HepG2 (cell line): ENCODE measurements at regions not wholly inside any gene's neighbourhood (a gene's known extent, or its start where the extent isn't known, plus 50 kb on each side); places are given as distances from the start of the nearest gene placed in this dataset.

Experiments used
- ATAC-seq: fragments of 200-7000 bp; cut with Tn5 transposase; 3 replicates; pipeline ENCODE4 v1.9.1; 2020; ENCODE audit warnings: mild to moderate bottlenecking, moderate library complexity
- BruUV-seq: library from RNA; stranded (reverse); fragments of 400-500 nt; replicated peaks from 2 replicates; lab custom pipeline; 2021; lab: Mats Ljungman, UMichigan
- CTCF ChIA-PET: fragments of 300-600 bp; formaldehyde crosslinking; extraction: SDS; loops from one replicate; lab custom pipeline; 2021; ENCODE audit warnings: low total read pairs, inconsistent platforms, low intra/inter-chr PET ratio; lab: Yijun Ruan, JAX
- POLR2A ChIA-PET: fragments of 350-600 bp; sonication (Branson Sonifier 250); formaldehyde crosslinking; loops from one replicate; lab custom pipeline; 2020; ENCODE audit warnings: antibody characterized with exemption, inconsistent platforms; lab: Yijun Ruan, JAX
- DNase-seq: peaks from one replicate; pipeline ENCODE4 v3.0.0-alpha.2; 2015; ENCODE audit warnings: low spot score
- FAIRE-seq: peaks from 3 replicates; lab custom pipeline; 2011; peaks lifted over from hg19 to GRCh38; lab: Jason Lieb, UNC
- H2AFZ ChIP-seq: one replicate; pipeline ENCODE4 v1.6.1; 2011; ENCODE audit warnings: low read length, inconsistent platforms
- H3K27ac ChIP-seq: fragments of 300-600 bp; 3 replicates; pipeline ENCODE4 v1.8.0; 2011; ENCODE audit warnings: mixed run types, mild to moderate bottlenecking, mixed read lengths, low read length, inconsistent platforms; ENCODE audit not compliant: insufficient read depth; ENCODE audit errors: extremely low read length
- H3K27me3 ChIP-seq, 2 experiments: fragments of 200-600 bp in 1 of 2; 2 replicates in 1 of 2; 3 replicates in 1 of 2; pipeline versions ENCODE4 v1.6.0 to v1.8.0; 2011; ENCODE audit warnings: low read length in 2 of 2, mild to moderate bottlenecking in 2 of 2, moderate library complexity in 2 of 2, inconsistent platforms in 1 of 2; ENCODE audit not compliant: insufficient read depth in 2 of 2, control insufficient read depth in 1 of 2
- H3K36me3 ChIP-seq, 2 experiments: fragments of 200-600 bp in 1 of 2; replicated peaks in 1 of 2; 2 replicates in 1 of 2; 3 replicates in 1 of 2; pipeline versions ENCODE4 v1.5.1 to v1.8.0; 2011; ENCODE audit warnings: low read length in 2 of 2, inconsistent platforms in 1 of 2; ENCODE audit not compliant: insufficient read depth in 2 of 2, control insufficient read depth in 1 of 2
- H3K4me1 ChIP-seq: 2 replicates; pipeline ENCODE4 v1.5.1; 2012; ENCODE audit warnings: low read length, inconsistent platforms; ENCODE audit not compliant: insufficient read depth
- H3K4me2 ChIP-seq: 2 replicates; pipeline ENCODE4 v1.6.0; 2011; ENCODE audit warnings: low read depth, low read length, inconsistent platforms
- H3K4me3 ChIP-seq, 3 experiments: fragments of 200-600 bp in 1 of 3; sonication (generic), shearing (Covaris generic) in 1 of 3; replicated peaks in 1 of 3; 2 replicates each; pipeline ENCODE4 v1.5.1; 2011 to 2016; ENCODE audit warnings: low read length in 3 of 3, inconsistent platforms in 2 of 3, low read depth in 2 of 3, mild to moderate bottlenecking in 2 of 3, control low read depth in 1 of 3, mixed read lengths in 1 of 3; ENCODE audit not compliant: insufficient read depth in 1 of 3
- H3K79me2 ChIP-seq: one replicate; pipeline ENCODE4 v1.6.1; 2011; ENCODE audit warnings: low read length, inconsistent platforms; ENCODE audit not compliant: insufficient read depth
- H3K9ac ChIP-seq: 2 replicates; pipeline ENCODE4 v1.6.0; 2011; ENCODE audit warnings: mild to moderate bottlenecking, low read depth, low read length, inconsistent platforms; ENCODE audit not compliant: insufficient read depth
- H3K9me3 ChIP-seq: 2 replicates; pipeline ENCODE4 v1.5.1; 2012; ENCODE audit warnings: mild to moderate bottlenecking, low read length
- H4K20me1 ChIP-seq: 2 replicates; pipeline ENCODE4 v1.6.0; 2011; ENCODE audit warnings: inconsistent platforms, mild to moderate bottlenecking, low read length, moderate library complexity; ENCODE audit not compliant: insufficient read depth
- ARNT ChIP-seq: fragments of 450-650 bp; IDR thresholded peaks from 2 replicates; pipeline ENCODE4 v1.6.1; 2017
- PHB2 ChIP-seq: fragments of 450-650 bp; IDR thresholded peaks from 2 replicates; pipeline ENCODE4 v1.6.1; 2018; ENCODE audit not compliant: partially characterized antibody
- PRDM15 ChIP-seq: sonication (generic); formaldehyde crosslinking; IDR thresholded peaks from 2 replicates; pipeline ENCODE4 v1.4.0; 2020; ENCODE audit warnings: missing genetic modification reagents
- SNAPC4 ChIP-seq: sonication (generic); formaldehyde crosslinking; IDR thresholded peaks from 2 replicates; pipeline ENCODE4 v1.4.0; 2020; ENCODE audit warnings: mild to moderate bottlenecking, missing genetic modification reagents
- ZFP82 ChIP-seq: sonication (generic); formaldehyde crosslinking; IDR thresholded peaks from 2 replicates; pipeline ENCODE4 v1.5.1; 2020; ENCODE audit warnings: mild to moderate bottlenecking, missing genetic modification reagents, borderline replicate concordance
- WGBS: methylation state at CpG from one replicate; pipeline ENCODE4 v1.1.6; 2017; ENCODE audit warnings: low lambda C conversion rate; 5-methylcytosine and 5-hydroxymethylcytosine counted together
- in situ Hi-C: cut with HindIII; loops from 2 replicates; pipeline ENCODE4 v1.10.0; 2017; ENCODE audit warnings: low pct_unique_long_range_greater_than_20kb; ENCODE audit not compliant: extremely low pct_ligation_motif_present
- intact Hi-C: fragments of 100-400 bp; cut with micrococcal nuclease; formaldehyde crosslinking; loops from one replicate; pipeline ENCODE4 v1.10.0; 2022; ENCODE audit not compliant: unreplicated experiment

- H3K9me3 ChIP-seq: no peaks in the 10 kb centered on the region
- no peak overlapping the region for H3K4me3 ChIP-seq
- ChIA-PET POLR2A (no interaction called here), CTCF (no interaction called here)
- no peak overlapping the region for H3K4me2 ChIP-seq
- H3K36me3 ChIP-seq: no peaks in the 10 kb centered on the region
- no peaks in the 10 kb centered on the region for H3K79me2 ChIP-seq
- ATAC-seq (no peak), FAIRE-seq (no peak), DNase-seq (no peak)
- no peak overlapping the region for H2AFZ ChIP-seq
- intact Hi-C loops (no loop called here), in situ Hi-C loops (no loop called here)
- no peaks in the 10 kb centered on the region for H3K27me3 ChIP-seq
- H3K27ac ChIP-seq: no peak overlapping the region
- 7% methylated on average over 1 of the region's 1 CpG for WGBS
- H3K4me1 ChIP-seq: no peaks in the 10 kb centered on the region
- no TSS peak for BruUV-seq
- H4K20me1 ChIP-seq: no peaks in the 10 kb centered on the region
- H3K9ac ChIP-seq: no peak overlapping the region
- TF ChIP-seq ZFP82 (CRISPR knock-in tag) (no peak), SNAPC4 (no peak), PHB2 (no peak), PRDM15 (CRISPR knock-in tag) (no peak), ARNT (no peak)
These were observed 750.2 kb upstream of the IGFBP3 start for GRCh38 chr7:46671108-46671769.
